ENCODE measurements at regions not wholly inside any gene's neighbourhood (a gene's known extent, or its start where the extent isn't known, plus 50 kb on each side); places are given as distances from the start of the nearest gene placed in this dataset.

DNA sequence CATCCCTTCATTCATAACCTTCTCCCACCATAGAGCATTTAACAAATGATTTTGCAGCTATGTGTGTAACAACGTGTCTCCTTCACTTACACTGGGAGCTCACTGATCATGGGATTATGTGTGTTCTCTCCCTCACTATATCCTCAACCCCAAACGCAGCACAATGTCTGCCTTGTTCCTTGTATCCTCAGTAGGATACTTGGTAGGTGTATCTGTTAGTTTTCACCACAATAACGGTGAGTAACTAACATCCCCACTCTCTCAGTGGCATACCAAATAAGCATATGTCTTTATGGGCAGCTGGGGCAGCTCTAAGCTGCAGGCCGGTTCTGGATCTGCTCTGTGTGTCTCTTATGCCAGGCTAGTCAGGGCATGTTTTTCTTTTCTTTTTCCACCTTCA is 166.7 kb upstream of the PWP1 start:
- POLR2A ChIA-PET, result interaction anchor here (0.7 kb wide), 1 partner anchor 365 kb away, joined by 3 read pairs; no protein-coding TSS in a partner anchor
- H3K4me3 ChIP-seq (ENCODE audit: low read depth, low read length, poor library complexity, severe bottlenecking), result no peak overlapping the region
- H3K27ac ChIP-seq (ENCODE audit: low read depth, low read length, poor library complexity, severe bottlenecking), result no peak overlapping the region
- no peak overlapping the region for H3K4me2 ChIP-seq (ENCODE audit: low read length)
- TF ChIP-seq, protein P1, sequence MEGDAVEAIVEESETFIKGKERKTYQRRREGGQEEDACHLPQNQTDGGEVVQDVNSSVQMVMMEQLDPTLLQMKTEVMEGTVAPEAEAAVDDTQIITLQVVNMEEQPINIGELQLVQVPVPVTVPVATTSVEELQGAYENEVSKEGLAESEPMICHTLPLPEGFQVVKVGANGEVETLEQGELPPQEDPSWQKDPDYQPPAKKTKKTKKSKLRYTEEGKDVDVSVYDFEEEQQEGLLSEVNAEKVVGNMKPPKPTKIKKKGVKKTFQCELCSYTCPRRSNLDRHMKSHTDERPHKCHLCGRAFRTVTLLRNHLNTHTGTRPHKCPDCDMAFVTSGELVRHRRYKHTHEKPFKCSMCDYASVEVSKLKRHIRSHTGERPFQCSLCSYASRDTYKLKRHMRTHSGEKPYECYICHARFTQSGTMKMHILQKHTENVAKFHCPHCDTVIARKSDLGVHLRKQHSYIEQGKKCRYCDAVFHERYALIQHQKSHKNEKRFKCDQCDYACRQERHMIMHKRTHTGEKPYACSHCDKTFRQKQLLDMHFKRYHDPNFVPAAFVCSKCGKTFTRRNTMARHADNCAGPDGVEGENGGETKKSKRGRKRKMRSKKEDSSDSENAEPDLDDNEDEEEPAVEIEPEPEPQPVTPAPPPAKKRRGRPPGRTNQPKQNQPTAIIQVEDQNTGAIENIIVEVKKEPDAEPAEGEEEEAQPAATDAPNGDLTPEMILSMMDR (conservative IDR thresholded peaks at IDR 0.05; ENCODE audit: low read length), result no peak
- TF ChIP-seq EZH2phosphoT487 (IDR thresholded peaks at IDR 0.05; ENCODE audit: borderline replicate concordance, low read depth, low read length), result no peak
- CTCF ChIA-PET (ENCODE audit: unreplicated experiment), result no interaction called here
- no TSS peak for BruUV-seq (replicated peaks)
- no peaks in the 10 kb centered on the region for H3K9me3 ChIP-seq (ENCODE audit: low read length)
- no peaks in the 10 kb centered on the region for H3K4me1 ChIP-seq (ENCODE audit: insufficient read depth, low read length, poor library complexity, severe bottlenecking)
- H3K9me2 ChIP-seq (ENCODE audit: insufficient read depth, low read length), result no peaks in the 10 kb centered on the region
- H3K36me3 ChIP-seq (ENCODE audit: insufficient read depth, low read length), result no peaks in the 10 kb centered on the region
- intact Hi-C loops (cut with micrococcal nuclease; ENCODE audit: unreplicated experiment), result no loop called here
- H3K79me2 ChIP-seq (ENCODE audit: insufficient read depth, low read depth, low read length), result no peaks in the 10 kb centered on the region
- H2AFZ ChIP-seq (ENCODE audit: low read length), result no peak overlapping the region
- no peaks in the 10 kb centered on the region for H4K20me1 ChIP-seq (ENCODE audit: insufficient read depth, low read length)
- no peak for DNase-seq (ENCODE audit: low spot score)

DNA sequence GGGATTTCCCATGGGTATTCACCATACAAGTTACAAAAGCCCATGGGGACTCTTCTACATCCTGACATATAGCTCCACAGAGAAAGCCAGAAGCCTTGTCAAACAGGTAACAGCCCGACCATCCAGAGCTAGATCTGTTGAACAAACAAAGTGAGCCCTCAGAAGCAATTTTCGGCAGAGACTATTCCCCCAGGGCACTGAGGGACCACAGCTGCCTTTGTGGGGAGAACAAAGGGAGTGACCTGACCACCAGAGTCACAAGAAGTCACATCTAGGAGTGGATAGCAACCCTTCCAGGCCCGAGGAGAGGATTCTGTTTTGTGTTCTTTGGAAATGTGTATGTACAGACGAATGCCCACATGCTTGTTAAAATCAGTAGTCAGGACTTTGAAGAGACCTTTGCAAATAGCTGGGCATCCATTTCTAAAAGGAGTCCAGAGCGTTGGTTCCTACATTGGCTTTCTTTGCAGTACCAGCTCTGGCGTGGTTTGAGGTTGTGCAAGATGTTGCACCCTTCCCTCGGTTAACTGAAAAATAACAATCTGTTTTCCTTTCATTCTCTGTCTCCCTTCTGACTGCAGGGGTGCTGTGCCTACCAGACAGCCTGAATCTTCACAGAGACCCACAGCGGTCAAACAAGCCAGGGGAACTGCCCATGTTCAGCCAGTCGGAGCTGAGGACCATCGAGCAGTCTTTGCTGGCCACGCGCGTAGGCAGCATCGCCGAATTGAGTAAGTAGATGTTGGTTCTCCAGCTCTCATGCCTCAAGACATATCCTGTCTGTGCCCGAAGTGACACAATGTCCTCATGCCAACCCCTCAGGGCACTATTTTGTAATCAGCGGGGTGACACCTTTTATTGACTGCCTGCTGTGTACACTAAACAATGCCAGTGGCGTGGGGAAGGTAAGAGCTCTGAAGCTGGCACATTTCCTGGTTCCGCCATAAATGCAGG is 165.4 kb upstream of the PWP1 start:
- BruUV-seq (replicated peaks), result no TSS peak
- ChIA-PET CTCF (ENCODE audit: unreplicated experiment) (no interaction called here), POLR2A (no interaction called here)
- Histone ChIP-seq H4K20me1 (ENCODE audit: insufficient read depth, low read length) (no peaks in the 10 kb centered on the region), H3K9me3 (ENCODE audit: low read length) (no peaks in the 10 kb centered on the region), H3K27ac (ENCODE audit: low read depth, low read length, poor library complexity, severe bottlenecking) (no peak overlapping the region), H3K4me2 (ENCODE audit: low read length) (no peak overlapping the region), H3K4me1 (ENCODE audit: insufficient read depth, low read length, poor library complexity, severe bottlenecking) (no peaks in the 10 kb centered on the region), H3K36me3 (ENCODE audit: insufficient read depth, low read length) (no peaks in the 10 kb centered on the region), H3K79me2 (ENCODE audit: insufficient read depth, low read depth, low read length) (no peaks in the 10 kb centered on the region), H2AFZ (ENCODE audit: low read length) (no peak overlapping the region), H3K9me2 (ENCODE audit: insufficient read depth, low read length) (no peaks in the 10 kb centered on the region), H3K4me3 (ENCODE audit: low read depth, low read length, poor library complexity, severe bottlenecking) (no peak overlapping the region)
- no peak for DNase-seq (ENCODE audit: low spot score)
- intact Hi-C loops (cut with micrococcal nuclease; ENCODE audit: unreplicated experiment), result no loop called here
- TF ChIP-seq, protein P1 (conservative IDR thresholded peaks at IDR 0.05; ENCODE audit: low read length), result no peak
- no peak for TF ChIP-seq EZH2phosphoT487 (IDR thresholded peaks at IDR 0.05; ENCODE audit: borderline replicate concordance, low read depth, low read length)

DNA sequence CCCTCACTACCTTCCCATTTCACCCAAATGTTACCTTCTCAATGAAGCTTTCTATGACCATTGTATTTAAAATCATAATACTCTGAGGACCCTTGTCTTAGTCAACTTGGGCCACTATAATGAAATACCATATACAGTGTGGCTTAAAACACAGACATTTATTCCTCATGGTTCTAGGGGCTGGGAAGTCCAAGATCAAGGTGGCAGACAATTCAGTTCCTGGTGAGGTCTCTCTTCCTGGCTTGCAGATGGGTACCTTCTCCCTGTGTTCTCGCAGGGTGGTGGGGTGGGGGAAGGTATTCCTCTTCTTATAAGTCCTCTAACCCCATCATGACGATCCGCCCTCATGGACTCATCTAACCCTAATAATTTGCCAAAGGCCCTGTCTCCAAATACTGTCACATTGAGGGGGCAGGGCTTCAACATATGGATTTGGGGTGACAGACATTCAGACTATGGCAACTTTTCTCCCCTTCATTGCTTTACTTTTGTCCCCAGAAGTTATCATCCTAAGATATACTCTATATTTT is 163.7 kb upstream of the PWP1 start:
- ChIA-PET POLR2A (no interaction called here), CTCF (ENCODE audit: unreplicated experiment) (no interaction called here)
- Histone ChIP-seq H2AFZ (ENCODE audit: low read length) (no peak overlapping the region), H3K9me3 (ENCODE audit: low read length) (no peaks in the 10 kb centered on the region), H3K4me3 (ENCODE audit: low read depth, low read length, poor library complexity, severe bottlenecking) (no peak overlapping the region), H4K20me1 (ENCODE audit: insufficient read depth, low read length) (no peaks in the 10 kb centered on the region), H3K9me2 (ENCODE audit: insufficient read depth, low read length) (no peaks in the 10 kb centered on the region), H3K79me2 (ENCODE audit: insufficient read depth, low read depth, low read length) (no peaks in the 10 kb centered on the region), H3K4me1 (ENCODE audit: insufficient read depth, low read length, poor library complexity, severe bottlenecking) (no peaks in the 10 kb centered on the region), H3K27ac (ENCODE audit: low read depth, low read length, poor library complexity, severe bottlenecking) (no peak overlapping the region), H3K36me3 (ENCODE audit: insufficient read depth, low read length) (no peaks in the 10 kb centered on the region), H3K4me2 (ENCODE audit: low read length) (no peak overlapping the region)
- BruUV-seq (replicated peaks), result no TSS peak
- no peak for DNase-seq (ENCODE audit: low spot score)
- intact Hi-C loops (cut with micrococcal nuclease; ENCODE audit: unreplicated experiment), result no loop called here
- TF ChIP-seq, protein P1 (conservative IDR thresholded peaks at IDR 0.05; ENCODE audit: low read length), result no peak
- TF ChIP-seq EZH2phosphoT487 (IDR thresholded peaks at IDR 0.05; ENCODE audit: borderline replicate concordance, low read depth, low read length), result no peak
